ENCODE measurements at regions not wholly inside any gene's neighbourhood (a gene's known extent, or its start where the extent isn't known, plus 50 kb on each side); places are given as distances from the start of the nearest gene placed in this dataset.

DNA sequence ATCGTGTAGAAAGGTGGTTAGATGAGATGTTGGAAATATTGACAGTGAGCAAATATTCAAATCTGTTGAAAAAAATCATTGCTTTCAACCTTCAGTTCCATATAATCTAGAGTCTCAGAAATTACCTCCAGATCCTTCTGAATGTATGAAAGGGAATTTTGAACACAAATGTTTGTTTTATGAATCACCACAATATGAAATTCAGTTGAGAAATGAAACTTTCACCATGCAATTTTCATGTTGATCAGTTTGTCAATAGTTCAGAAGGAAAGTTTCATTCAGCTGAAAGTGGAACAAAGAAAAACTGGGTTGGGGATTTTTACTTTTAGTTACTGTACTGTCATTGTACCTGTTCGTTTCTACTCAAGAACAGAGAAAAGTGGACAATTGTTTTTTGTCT is 953.6 kb downstream of the SLC6A15 start:
- Mint-ChIP-seq H3K27ac (no peak overlapping the region), H3K9me3 (peaks cover 8 to 17% of the 10 kb centered on the region in 2 donors), H3K4me3 (no peak overlapping the region), H3K4me1 (no peaks in the 10 kb centered on the region), H3K36me3 (no peaks in the 10 kb centered on the region), H3K27me3 (ENCODE audit: low read depth in 2 of 2) (no peaks in the 10 kb centered on the region)
- intact Hi-C loops (cut with micrococcal nuclease): no loop called here
- Histone ChIP-seq H3K9me3 (ENCODE audit: control insufficient read depth, insufficient read depth, low read length) (no peaks in the 10 kb centered on the region), H3K4me1 (ENCODE audit: control insufficient read depth, insufficient read depth, low read length) (no peaks in the 10 kb centered on the region), H3K27me3 (ENCODE audit: control insufficient read depth, insufficient read depth, low read length) (no peaks in the 10 kb centered on the region), H3K4me3 (ENCODE audit: low read length) (no peak overlapping the region), H3K36me3 (ENCODE audit: control insufficient read depth, insufficient read depth, low read length) (no peaks in the 10 kb centered on the region), H3K27ac (ENCODE audit: low read length) (no peak overlapping the region)
- DNase-seq (no peak), ATAC-seq (no peak)
- 29% methylated on average over 2 of the region's 2 CpGs for WGBS (ENCODE audit: insufficient coverage)
- TF ChIP-seq, protein P1, sequence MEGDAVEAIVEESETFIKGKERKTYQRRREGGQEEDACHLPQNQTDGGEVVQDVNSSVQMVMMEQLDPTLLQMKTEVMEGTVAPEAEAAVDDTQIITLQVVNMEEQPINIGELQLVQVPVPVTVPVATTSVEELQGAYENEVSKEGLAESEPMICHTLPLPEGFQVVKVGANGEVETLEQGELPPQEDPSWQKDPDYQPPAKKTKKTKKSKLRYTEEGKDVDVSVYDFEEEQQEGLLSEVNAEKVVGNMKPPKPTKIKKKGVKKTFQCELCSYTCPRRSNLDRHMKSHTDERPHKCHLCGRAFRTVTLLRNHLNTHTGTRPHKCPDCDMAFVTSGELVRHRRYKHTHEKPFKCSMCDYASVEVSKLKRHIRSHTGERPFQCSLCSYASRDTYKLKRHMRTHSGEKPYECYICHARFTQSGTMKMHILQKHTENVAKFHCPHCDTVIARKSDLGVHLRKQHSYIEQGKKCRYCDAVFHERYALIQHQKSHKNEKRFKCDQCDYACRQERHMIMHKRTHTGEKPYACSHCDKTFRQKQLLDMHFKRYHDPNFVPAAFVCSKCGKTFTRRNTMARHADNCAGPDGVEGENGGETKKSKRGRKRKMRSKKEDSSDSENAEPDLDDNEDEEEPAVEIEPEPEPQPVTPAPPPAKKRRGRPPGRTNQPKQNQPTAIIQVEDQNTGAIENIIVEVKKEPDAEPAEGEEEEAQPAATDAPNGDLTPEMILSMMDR (IDR thresholded peaks at IDR 0.05): no peak

DNA sequence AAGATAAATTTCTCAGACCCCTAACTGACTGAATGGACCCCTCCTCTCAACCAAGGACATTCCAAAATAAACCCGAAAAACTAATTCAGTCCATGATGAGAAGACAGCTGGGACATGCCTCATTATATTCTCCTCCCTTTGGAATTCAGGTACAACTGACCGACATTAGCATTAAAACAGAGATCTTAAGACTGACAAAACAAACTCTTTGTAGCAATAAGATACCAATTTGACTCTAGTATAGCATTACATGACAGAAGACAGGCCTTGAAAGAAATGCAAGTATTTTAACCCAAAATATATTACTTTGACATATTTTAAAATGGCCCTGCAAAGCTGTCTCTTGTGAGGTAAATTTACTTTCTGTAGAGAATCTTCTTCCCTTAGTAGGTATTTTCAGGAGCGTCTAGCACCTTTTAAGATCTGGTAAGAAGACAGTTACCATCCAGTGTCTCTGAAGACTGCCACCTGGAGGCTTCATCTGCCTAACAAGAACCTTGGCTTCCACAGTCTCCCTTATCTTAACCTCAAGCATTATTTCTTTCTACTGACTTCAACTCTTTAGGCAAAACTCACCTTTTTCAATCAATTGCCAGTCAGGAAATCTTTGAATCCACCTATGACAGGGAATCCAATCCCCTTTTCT is 957.5 kb downstream of the SLC6A15 start:
- ATAC-seq (no peak), DNase-seq (no peak)
- no peaks in the 10 kb centered on the region for H3K4me1 ChIP-seq (ENCODE audit: control insufficient read depth, insufficient read depth, low read length)
- Mint-ChIP-seq H3K27me3 (ENCODE audit: low read depth in 2 of 2) (no peaks in the 10 kb centered on the region), H3K9me3 (peaks cover 8 to 11% of the 10 kb centered on the region in 2 donors), H3K4me1 (no peaks in the 10 kb centered on the region), H3K36me3 (no peaks in the 10 kb centered on the region), H3K4me3 (no peak overlapping the region), H3K27ac (no peak overlapping the region)
- 58% methylated on average over 3 of the region's 3 CpGs for WGBS (ENCODE audit: insufficient coverage)
- TF ChIP-seq, protein P1 (IDR thresholded peaks at IDR 0.05): no peak
- no peak overlapping the region for H3K27ac ChIP-seq (ENCODE audit: low read length)
- no peaks in the 10 kb centered on the region for H3K27me3 ChIP-seq (ENCODE audit: control insufficient read depth, insufficient read depth, low read length)
- H3K4me3 ChIP-seq (ENCODE audit: low read length): no peak overlapping the region
- no peaks in the 10 kb centered on the region for H3K9me3 ChIP-seq (ENCODE audit: control insufficient read depth, insufficient read depth, low read length)
- H3K36me3 ChIP-seq (ENCODE audit: control insufficient read depth, insufficient read depth, low read length): no peaks in the 10 kb centered on the region
- intact Hi-C loops (cut with micrococcal nuclease): no loop called here

- Histone ChIP-seq H3K4me3 (ENCODE audit: low read length) (no peak overlapping the region), H3K36me3 (ENCODE audit: control insufficient read depth, insufficient read depth, low read length) (no peaks in the 10 kb centered on the region), H3K9me3 (ENCODE audit: control insufficient read depth, insufficient read depth, low read length) (no peaks in the 10 kb centered on the region), H3K27me3 (ENCODE audit: control insufficient read depth, insufficient read depth, low read length) (no peaks in the 10 kb centered on the region), H3K27ac (ENCODE audit: low read length) (no peak overlapping the region), H3K4me1 (ENCODE audit: control insufficient read depth, insufficient read depth, low read length) (no peaks in the 10 kb centered on the region)
- Mint-ChIP-seq H3K4me3 (no peak overlapping the region), H3K36me3 (no peaks in the 10 kb centered on the region), H3K4me1 (no peaks in the 10 kb centered on the region), H3K9me3 (peaks cover 9 to 13% of the 10 kb centered on the region in 2 donors), H3K27ac (no peak overlapping the region), H3K27me3 (ENCODE audit: low read depth in 2 of 2) (no peaks in the 10 kb centered on the region)
- TF ChIP-seq, protein P1 (IDR thresholded peaks at IDR 0.05): no peak
- 73% methylated on average over 2 of the region's 2 CpGs for WGBS (ENCODE audit: insufficient coverage)
- ATAC-seq: no peak
- DNase-seq: no peak
- intact Hi-C loops (cut with micrococcal nuclease): no loop called here
These were observed 958.4 kb downstream of the SLC6A15 start for GRCh38 chr12:83954071-83954789.

Measured in natural killer cell (primary cell).